ENCODE measurements at regions not wholly inside any gene's neighbourhood (a gene's known extent, or its start where the extent isn't known, plus 50 kb on each side); places are given as distances from the start of the nearest gene placed in this dataset.

DNA sequence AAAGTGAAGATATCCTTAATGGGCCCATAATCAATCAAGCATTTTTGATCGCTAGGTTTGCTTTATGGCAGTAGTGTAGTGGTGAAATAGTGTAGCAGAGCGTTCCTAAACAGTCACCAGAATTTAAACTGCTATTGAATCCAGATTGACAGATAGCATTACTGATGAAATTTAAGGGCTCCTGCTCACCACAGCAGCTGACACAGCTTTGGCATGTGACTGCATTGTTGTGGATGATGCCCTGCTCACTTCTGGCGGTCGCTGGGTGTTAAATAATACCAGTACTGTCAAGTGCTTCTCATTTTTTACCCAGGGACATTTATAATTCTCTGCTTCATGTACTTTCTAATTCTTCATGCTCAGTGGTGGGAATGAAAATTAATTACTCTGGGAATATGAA, 102.0 kb upstream of the ARHGAP24 start:
- no peak for TF ChIP-seq TAF1 (IDR thresholded peaks at IDR 0.05; ENCODE audit: borderline replicate concordance, low read depth, low read length)
- TF ChIP-seq POLR2A (IDR thresholded peaks at IDR 0.05; ENCODE audit: low read depth, low read length) = no peak
- no peak for TF ChIP-seq POLR2AphosphoS5 (IDR thresholded peaks at IDR 0.05; ENCODE audit: low read depth, low read length)

Measured in GM12892 (cell line).